Lower lobe of right lung (tissue), 2 donors: ENCODE measurements at regions not wholly inside any gene's neighbourhood (a gene's known extent, or its start where the extent isn't known, plus 50 kb on each side); places are given as distances from the start of the nearest gene placed in this dataset.

Source experiments
- ATAC-seq, 2 donors: fragments of 200-7000 bp; cut with Tn5 transposase; one replicate each; pipeline ENCODE4 v1.9.1; 2020 to 2022; ENCODE audit warnings: mild to moderate bottlenecking in 2 of 2, moderate library complexity in 2 of 2
- DNase-seq: peaks from one replicate; pipeline ENCODE4 v3.0.0-alpha.2; 2020
- H3K27ac ChIP-seq: fragments of 200-600 bp; one replicate; pipeline ENCODE4 v1.8.0; 2022
- H3K27me3 ChIP-seq: fragments of 200-600 bp; one replicate; pipeline ENCODE4 v1.8.0; 2022; ENCODE audit warnings: low read depth
- H3K36me3 ChIP-seq: fragments of 200-600 bp; one replicate; pipeline ENCODE4 v1.8.0; 2022; ENCODE audit warnings: mild to moderate bottlenecking
- H3K4me1 ChIP-seq: fragments of 200-600 bp; one replicate; pipeline ENCODE4 v1.8.0; 2022
- H3K4me3 ChIP-seq: fragments of 200-600 bp; one replicate; pipeline ENCODE4 v1.8.0; 2022; ENCODE audit warnings: mild to moderate bottlenecking
- H3K9me3 ChIP-seq: fragments of 200-600 bp; one replicate; pipeline ENCODE4 v1.8.0; 2022
- CTCF ChIP-seq: fragments of 200-600 bp; IDR thresholded peaks from one replicate; pipeline ENCODE4 v1.8.0; 2022; ENCODE audit warnings: antibody characterized with exemption, mild to moderate bottlenecking
- intact Hi-C: fragments of 100-400 bp; cut with DNase I; formaldehyde crosslinking; loops from one replicate; pipeline ENCODE4 v1.11.0; 2022
- donor health status: DM: no; HTN: yes; CAD: no; lungs with severe emphysema.

- Histone ChIP-seq H3K36me3 (no peaks in the 10 kb centered on the region), H3K4me3 (no peak overlapping the region), H3K9me3 (no peaks in the 10 kb centered on the region), H3K27ac (no peak overlapping the region), H3K4me1 (no peaks in the 10 kb centered on the region), H3K27me3 (no peaks in the 10 kb centered on the region)
- intact Hi-C loops: no loop called here
- ATAC-seq (no peak), DNase-seq (no peak)
- no peak for TF ChIP-seq CTCF
Observed at GRCh38 chr12:104895415-104895814, 62.7 kb downstream of the SLC41A2 start.

GRCh38 chr12:104890476-104891096 lies 67.5 kb downstream of the SLC41A2 start:
- ATAC-seq (no peak), DNase-seq (no peak)
- Histone ChIP-seq H3K36me3 (no peaks in the 10 kb centered on the region), H3K9me3 (no peaks in the 10 kb centered on the region), H3K4me1 (no peaks in the 10 kb centered on the region), H3K4me3 (no peak overlapping the region), H3K27ac (no peak overlapping the region), H3K27me3 (no peaks in the 10 kb centered on the region)
- TF ChIP-seq CTCF: no peak
- intact Hi-C loops: no loop called here

DNA sequence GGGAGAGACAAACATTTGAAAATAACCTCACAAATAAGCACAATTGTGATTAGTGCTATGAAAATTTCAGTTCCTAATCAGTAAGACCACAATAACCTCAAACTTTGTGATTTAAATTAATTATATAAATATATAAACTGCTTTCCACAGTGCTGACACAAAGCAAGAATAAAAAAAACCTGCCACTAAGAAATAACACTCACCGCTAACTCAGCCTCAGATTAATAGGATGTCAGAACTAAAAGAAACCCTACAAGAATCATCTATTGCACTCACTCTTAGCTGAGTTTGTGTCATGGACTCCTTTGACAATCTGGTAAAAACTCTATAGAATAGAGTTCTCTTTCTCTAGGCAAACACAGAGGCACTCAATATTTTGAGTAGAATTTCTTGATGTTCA lies 68.4 kb downstream of the SLC41A2 start:
- no peak for TF ChIP-seq CTCF

GRCh38 chr12:104888892-104889291 lies 69.2 kb downstream of the SLC41A2 start:
- Histone ChIP-seq H3K9me3 (no peaks in the 10 kb centered on the region), H3K27ac (no peak overlapping the region), H3K36me3 (no peaks in the 10 kb centered on the region), H3K4me3 (no peak overlapping the region), H3K27me3 (no peaks in the 10 kb centered on the region), H3K4me1 (no peaks in the 10 kb centered on the region)
- DNase-seq: no peak
- intact Hi-C loops: no loop called here
- no peak for TF ChIP-seq CTCF
- ATAC-seq: no peak

More for the DNA sequence above, 68.4 kb downstream of the SLC41A2 start:
- intact Hi-C loops: no loop called here
- no peaks in the 10 kb centered on the region for H3K4me1 ChIP-seq
- no peak overlapping the region for H3K4me3 ChIP-seq
- no peak for ATAC-seq
- no peaks in the 10 kb centered on the region for H3K36me3 ChIP-seq
- H3K27ac ChIP-seq: no peak overlapping the region
- DNase-seq: no peak
- H3K27me3 ChIP-seq: no peaks in the 10 kb centered on the region
- H3K9me3 ChIP-seq: no peaks in the 10 kb centered on the region

- no peak for TF ChIP-seq CTCF
- H3K27ac ChIP-seq: no peak overlapping the region
- H3K9me3 ChIP-seq: no peaks in the 10 kb centered on the region
- H3K27me3 ChIP-seq: no peaks in the 10 kb centered on the region
- ATAC-seq: no peak
- no peak for DNase-seq
- H3K4me3 ChIP-seq: no peak overlapping the region
- intact Hi-C loops: no loop called here
- H3K4me1 ChIP-seq: no peaks in the 10 kb centered on the region
- no peaks in the 10 kb centered on the region for H3K36me3 ChIP-seq
Observed at GRCh38 chr12:104888481-104888880, 69.6 kb downstream of the SLC41A2 start.
